H9 (cell line): ENCODE measurements at regions not wholly inside any gene's neighbourhood (a gene's known extent, or its start where the extent isn't known, plus 50 kb on each side); places are given as distances from the start of the nearest gene placed in this dataset.

ENCODE experiments used
- DNase-seq: peaks from one replicate; pipeline ENCODE4 v3.0.0-alpha.2; 2017
- H2AFZ ChIP-seq: one replicate; pipeline ENCODE4 v1.6.1; 2013; ENCODE audit warnings: mild to moderate bottlenecking, low read length, control low read depth, moderate library complexity
- H2AK5ac ChIP-seq: 2 replicates; pipeline ENCODE4 v1.6.1; 2013; ENCODE audit warnings: low read length, control low read depth, mixed read lengths; ENCODE audit not compliant: insufficient read length
- H2BK120ac ChIP-seq: one replicate; pipeline ENCODE4 v1.6.1; 2013; ENCODE audit warnings: low read depth, mild to moderate bottlenecking, low read length, control low read depth, inconsistent platforms; ENCODE audit not compliant: poor library complexity, severe bottlenecking
- H2BK12ac ChIP-seq: 2 replicates; pipeline ENCODE4 v1.6.1; 2013; ENCODE audit warnings: low read length, control low read depth, mixed read lengths, low read depth; ENCODE audit not compliant: insufficient read length
- H2BK15ac ChIP-seq: 2 replicates; pipeline ENCODE4 v1.6.1; 2013; ENCODE audit warnings: low read depth, low read length, control low read depth
- H2BK20ac ChIP-seq: one replicate; pipeline ENCODE4 v1.6.1; 2013; ENCODE audit warnings: low read depth, mild to moderate bottlenecking, low read length, control low read depth, inconsistent platforms; ENCODE audit not compliant: poor library complexity, severe bottlenecking
- H2BK5ac ChIP-seq: 2 replicates; pipeline ENCODE4 v1.6.1; 2013; ENCODE audit warnings: low read length, control low read depth, mixed read lengths; ENCODE audit not compliant: insufficient read length
- H3K14ac ChIP-seq: 2 replicates; pipeline ENCODE4 v1.6.1; 2013; ENCODE audit warnings: low read length, control low read depth; ENCODE audit not compliant: insufficient read depth
- H3K18ac ChIP-seq: 2 replicates; pipeline ENCODE4 v1.6.1; 2013; ENCODE audit warnings: low read depth, mild to moderate bottlenecking, mixed read lengths, low read length, control low read depth; ENCODE audit not compliant: insufficient read length
- H3K23ac ChIP-seq: 2 replicates; pipeline ENCODE4 v1.6.1; 2013; ENCODE audit warnings: low read length, control low read depth, mixed read lengths, low read depth; ENCODE audit not compliant: insufficient read length
- H3K23me2 ChIP-seq: 2 replicates; pipeline ENCODE4 v1.6.1; 2013; ENCODE audit warnings: low read depth, mild to moderate bottlenecking, mixed read lengths, low read length, control low read depth; ENCODE audit not compliant: insufficient read length, poor library complexity, severe bottlenecking
- H3K27ac ChIP-seq: 2 replicates; pipeline ENCODE4 v1.5.1; 2013; ENCODE audit warnings: low read length, control low read depth, mixed read lengths, low read depth; ENCODE audit not compliant: insufficient read length
- H3K27me3 ChIP-seq: 2 replicates; pipeline ENCODE4 v1.6.1; 2013; ENCODE audit warnings: low read length, control low read depth, inconsistent platforms; ENCODE audit not compliant: insufficient read depth
- H3K4ac ChIP-seq: 2 replicates; pipeline ENCODE4 v1.6.1; 2013; ENCODE audit warnings: low read depth, mild to moderate bottlenecking, control low read depth, inconsistent platforms, low read length, moderate library complexity
- H3K4me1 ChIP-seq: 2 replicates; pipeline ENCODE4 v1.6.1; 2013; ENCODE audit warnings: low read length, control low read depth, inconsistent platforms; ENCODE audit not compliant: insufficient read depth
- H3K4me2 ChIP-seq: 2 replicates; pipeline ENCODE4 v1.6.1; 2013; ENCODE audit warnings: low read length, control low read depth, mixed read lengths; ENCODE audit not compliant: insufficient read length, insufficient read depth
- H3K56ac ChIP-seq: 2 replicates; pipeline ENCODE4 v1.6.1; 2013; ENCODE audit warnings: low read depth, mild to moderate bottlenecking, mixed read lengths, low read length, control low read depth; ENCODE audit not compliant: insufficient read length
- H3K79me1 ChIP-seq: 2 replicates; pipeline ENCODE4 v1.6.1; 2013; ENCODE audit warnings: low read depth, mild to moderate bottlenecking, moderate library complexity, low read length, control low read depth, inconsistent platforms; ENCODE audit not compliant: insufficient read depth, poor library complexity, severe bottlenecking
- H3K79me2 ChIP-seq: 2 replicates; pipeline ENCODE4 v1.6.1; 2013; ENCODE audit warnings: low read length, control low read depth, inconsistent platforms; ENCODE audit not compliant: insufficient read depth
- H3K9ac ChIP-seq: 2 replicates; pipeline ENCODE4 v1.6.1; 2013; ENCODE audit warnings: low read length, control low read depth, mixed read lengths; ENCODE audit not compliant: insufficient read length; ENCODE audit errors: extremely low read depth
- H3K9me3 ChIP-seq: one replicate; pipeline ENCODE4 v1.6.1; 2013; ENCODE audit warnings: low read depth, low read length, inconsistent platforms; ENCODE audit not compliant: control insufficient read depth
- H3T11ph ChIP-seq: one replicate; pipeline ENCODE4 v1.6.1; 2013; ENCODE audit warnings: mild to moderate bottlenecking, low read length, control low read depth, inconsistent platforms
- H4K20me1 ChIP-seq: one replicate; pipeline ENCODE4 v1.6.1; 2013; ENCODE audit not compliant: control insufficient read depth, insufficient read length, insufficient read depth
- H4K5ac ChIP-seq: 2 replicates; pipeline ENCODE4 v1.6.1; 2013; ENCODE audit warnings: low read depth, mild to moderate bottlenecking, mixed read lengths, low read length, control low read depth; ENCODE audit not compliant: insufficient read length
- H4K8ac ChIP-seq: replicated peaks from 2 replicates; pipeline ENCODE4 v1.6.1; 2013; ENCODE audit warnings: low read length, control low read depth, mixed read lengths, low read depth; ENCODE audit not compliant: insufficient read length
- H4K91ac ChIP-seq: 2 replicates; pipeline ENCODE4 v1.6.1; 2013; ENCODE audit warnings: low read depth, mild to moderate bottlenecking, moderate library complexity, mixed read lengths, low read length, control low read depth; ENCODE audit not compliant: insufficient read length
- H3K27ac Mint-ChIP-seq, 3 experiments: 2 replicates in 2 of 3; 3 replicates in 1 of 3; pipeline ENCODE4 v1.8.0; 2020 to 2021; ENCODE audit warnings: mixed read lengths in 3 of 3, mild to moderate bottlenecking in 1 of 3, moderate library complexity in 1 of 3
- H3K27me3 Mint-ChIP-seq: 2 replicates; pipeline ENCODE4 v1.8.0; 2021; ENCODE audit warnings: low read depth, mild to moderate bottlenecking, moderate library complexity, mixed read lengths
- H3K36me3 Mint-ChIP-seq, 3 experiments: 2 replicates in 2 of 3; 3 replicates in 1 of 3; pipeline ENCODE4 v1.8.0; 2020 to 2021; ENCODE audit warnings: low read depth in 3 of 3, mixed read lengths in 3 of 3; ENCODE audit not compliant: insufficient read depth in 1 of 3
- H3K4me1 Mint-ChIP-seq, 2 experiments: 2 replicates each; pipeline ENCODE4 v1.8.0; 2020; ENCODE audit warnings: mixed read lengths in 2 of 2
- H3K4me3 Mint-ChIP-seq, 2 experiments: 2 replicates in 1 of 2; 3 replicates in 1 of 2; pipeline ENCODE4 v1.8.0; 2020 to 2021; ENCODE audit warnings: mild to moderate bottlenecking in 2 of 2, mixed read lengths in 2 of 2, moderate library complexity in 1 of 2
- H3K9me3 Mint-ChIP-seq, 2 experiments: 2 replicates in 1 of 2; 3 replicates in 1 of 2; pipeline ENCODE4 v1.8.0; 2020; ENCODE audit warnings: mild to moderate bottlenecking in 2 of 2, mixed read lengths in 2 of 2, moderate library complexity in 1 of 2
- CTCF ChIP-seq: fragments of 200-600 bp; sonication (generic); conservative IDR thresholded peaks from 3 replicates; pipeline ENCODE4 v1.8.0; 2021; ENCODE audit warnings: antibody characterized with exemption, mild to moderate bottlenecking

GRCh38 chrX:42021058-42021457 lies 97.7 kb upstream of the CASK start:
- Mint-ChIP-seq H3K9me3 (peaks cover 50 to 51% of the 10 kb centered on the region in 2 experiments), H3K36me3 (peaks cover 0 to 6% (median 4%) of the 10 kb centered on the region in 3 experiments; a peak in 2 of 7 replicates), H3K4me3 (no peak overlapping the region), H3K27me3 (no peaks in the 10 kb centered on the region; the same call in 1 of the 2 replicates), H3K27ac (no peak overlapping the region), H3K4me1 (peaks cover 0 to 6% of the 10 kb centered on the region in 2 experiments; a peak in 2 of 4 replicates)
- Histone ChIP-seq H3K18ac (no peak overlapping the region), H3T11ph (no peak overlapping the region), H3K4ac (no peak overlapping the region), H4K20me1 (no peaks in the 10 kb centered on the region), H3K9me3 (no peaks in the 10 kb centered on the region), H3K27me3 (no peaks in the 10 kb centered on the region), H3K14ac (no peak overlapping the region), H3K23me2 (no peaks in the 10 kb centered on the region), H4K91ac (no peak overlapping the region), H3K79me2 (no peaks in the 10 kb centered on the region), H3K4me1 (no peaks in the 10 kb centered on the region), H2AK5ac (no peak overlapping the region), H3K23ac (no peak overlapping the region), H2BK5ac (no peak overlapping the region), H4K8ac (no peak overlapping the region), H3K79me1 (no peaks in the 10 kb centered on the region), H2BK12ac (no peak overlapping the region), H3K56ac (no peak overlapping the region), H3K9ac (no peak overlapping the region), H2BK15ac (no peak overlapping the region), H3K4me2 (no peak overlapping the region), H2AFZ (no peak overlapping the region), H3K27ac (no peak overlapping the region), H2BK120ac (no peak overlapping the region), H2BK20ac (no peak overlapping the region), H4K5ac (no peak overlapping the region)
- DNase-seq = no peak
- no peak for TF ChIP-seq CTCF
